Erythroblast (primary cell): ENCODE measurements at regions not wholly inside any gene's neighbourhood (a gene's known extent, or its start where the extent isn't known, plus 50 kb on each side); places are given as distances from the start of the nearest gene placed in this dataset.

Experiments used
- GATA1 ChIP-seq: IDR thresholded peaks from 2 replicates; pipeline ENCODE4 v1.6.1; 2011; ENCODE audit warnings: low read depth, mild to moderate bottlenecking, control low read depth, low read length, moderate library complexity
- POLR2A ChIP-seq: IDR thresholded peaks from 2 replicates; pipeline ENCODE4 v1.6.1; 2011; ENCODE audit warnings: mild to moderate bottlenecking, low read length

DNA sequence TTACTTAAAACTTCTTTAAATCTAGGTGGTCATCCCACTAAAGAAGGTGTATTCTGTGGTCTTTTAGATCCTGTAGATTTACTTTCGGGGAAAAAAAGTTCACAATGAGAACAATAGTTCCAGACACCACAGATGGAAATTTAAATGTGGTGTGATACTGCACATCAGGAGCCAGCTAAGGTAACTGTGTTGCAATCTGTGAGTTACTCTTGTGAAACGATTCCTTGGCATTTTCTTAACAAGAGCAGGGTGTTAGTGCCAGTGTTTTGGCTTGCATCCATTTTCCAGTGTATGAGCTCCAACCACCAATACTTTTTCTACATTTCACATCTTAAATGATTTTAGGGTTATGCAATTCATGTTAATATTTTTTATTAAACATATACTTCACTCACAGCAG is 674.5 kb downstream of the CETN3 start:
- TF ChIP-seq POLR2A, result no peak
- TF ChIP-seq GATA1, result no peak
